NCI-H524 treated with DMSO at 0.1 percent for 48 hours (cell line): ENCODE measurements at regions not wholly inside any gene's neighbourhood (a gene's known extent, or its start where the extent isn't known, plus 50 kb on each side); places are given as distances from the start of the nearest gene placed in this dataset.

Experiments
- DNase-seq: peaks from one replicate; lab custom pipeline; 2025; lab: John Stamatoyannopoulos, UW

- DNase-seq, result no peak
Observed at GRCh38 chr2:217031445-217031844, 171.6 kb upstream of the TNP1 start.

DNA sequence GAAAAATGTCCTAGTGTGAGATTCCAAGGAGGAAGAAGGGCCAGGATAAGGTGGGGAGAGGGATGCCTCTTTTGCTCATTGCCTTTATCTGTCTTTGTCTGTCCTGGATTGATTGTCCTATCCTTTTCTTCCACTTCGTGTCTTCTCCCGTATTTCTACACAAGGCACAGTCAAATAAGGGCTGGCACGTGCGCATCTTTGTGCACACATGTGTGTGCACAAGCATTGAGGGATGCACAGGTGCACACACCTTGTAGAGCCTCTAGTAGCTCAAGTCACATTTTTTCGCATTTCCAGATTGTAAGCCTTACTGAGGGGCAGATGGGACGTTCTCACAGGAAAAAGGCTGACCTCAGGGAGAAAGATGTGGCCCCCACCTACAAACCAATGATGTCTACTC lies 170.2 kb upstream of the TNP1 start:
- DNase-seq, result no peak

GRCh38 chr2:217028128-217028527 lies 168.3 kb upstream of the TNP1 start:
- no peak for DNase-seq

GRCh38 chr2:217027414-217027813 lies 167.6 kb upstream of the TNP1 start:
- DNase-seq, result no peak

- no peak for DNase-seq
Observed at GRCh38 chr2:217026569-217026968, 166.7 kb upstream of the TNP1 start.

GRCh38 chr2:217026161-217026560 lies 166.3 kb upstream of the TNP1 start:
- no peak for DNase-seq

DNA sequence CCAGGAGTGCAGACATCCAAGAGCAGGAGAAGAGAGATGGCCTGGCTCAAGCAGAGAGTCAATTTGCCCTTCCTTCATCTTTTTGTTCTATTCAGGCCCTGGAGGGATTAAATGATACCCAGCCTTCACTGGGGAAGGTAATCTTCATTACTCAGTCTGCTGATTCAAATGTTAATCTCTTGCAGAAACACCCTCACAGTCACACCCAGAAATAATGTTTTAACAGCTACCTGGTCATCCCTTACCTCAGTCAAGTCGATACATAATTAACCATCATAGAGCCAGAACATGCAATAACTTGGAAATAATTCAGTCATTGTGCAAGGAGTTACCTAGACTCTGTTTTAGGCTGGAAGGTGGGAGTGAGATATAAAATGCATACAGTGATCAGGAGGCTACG lies 163.7 kb upstream of the TNP1 start:
- DNase-seq, result no peak

DNA sequence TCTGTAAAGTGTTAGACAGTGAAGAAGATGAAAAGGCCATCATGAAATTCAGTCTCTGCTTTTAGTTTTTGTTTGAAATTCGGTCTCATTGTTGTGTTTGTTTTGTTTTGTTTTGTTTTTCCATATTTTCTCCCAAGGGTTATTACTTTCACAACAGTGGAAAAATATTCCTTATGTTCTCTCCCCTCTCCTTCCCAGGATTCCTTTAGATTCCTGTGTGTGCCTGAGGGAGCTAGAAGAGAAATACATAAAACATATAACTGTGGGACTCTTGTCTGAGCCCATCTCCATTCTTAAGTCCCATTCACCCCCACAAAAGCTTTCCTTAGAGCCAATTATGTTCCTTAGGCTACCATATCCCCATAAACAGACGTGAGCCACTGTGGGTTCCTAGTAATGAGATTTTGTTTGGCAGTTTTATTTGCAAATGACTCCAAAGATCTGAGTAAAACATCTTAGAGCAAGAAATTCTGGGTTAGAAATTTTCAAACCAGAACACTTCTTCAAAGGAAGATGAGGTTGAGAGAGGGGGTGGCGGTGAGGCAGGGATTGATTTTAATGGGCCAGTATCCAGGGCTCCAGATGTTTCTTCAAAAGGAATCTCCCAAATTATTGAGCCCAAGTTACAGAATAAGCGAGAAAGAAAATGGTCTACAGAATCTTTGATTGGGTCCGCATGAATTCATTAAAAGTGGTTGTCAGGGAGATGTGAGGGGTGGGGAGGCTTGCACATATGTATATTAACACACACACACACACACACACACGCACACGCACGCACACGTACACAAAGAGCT lies 157.8 kb upstream of the TNP1 start:
- no peak for DNase-seq

- no peak for DNase-seq
Observed at GRCh38 chr2:217016796-217017419, 157.0 kb upstream of the TNP1 start.

GRCh38 chr2:217014328-217015105 lies 154.7 kb upstream of the TNP1 start:
- no peak for DNase-seq

DNA sequence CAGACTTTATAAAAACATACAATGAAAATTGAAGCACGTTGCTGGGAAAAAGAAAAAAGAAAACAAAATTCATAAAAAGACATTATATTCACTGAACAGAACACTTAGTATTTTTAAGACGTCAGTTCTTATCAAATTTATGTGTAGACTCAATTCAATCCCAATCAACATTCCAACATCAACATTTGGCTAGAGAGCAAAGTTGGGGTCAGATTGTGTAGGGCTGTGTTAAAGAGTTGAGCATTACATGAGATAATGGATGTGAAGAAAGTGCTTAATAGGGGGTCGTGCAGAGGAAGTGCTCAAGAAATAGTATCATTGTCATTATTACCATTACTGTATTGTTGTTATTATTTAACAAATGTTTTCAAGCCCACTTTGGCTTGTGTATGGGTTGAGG lies 154.1 kb upstream of the TNP1 start:
- DNase-seq, result no peak

- no peak for DNase-seq
Observed at GRCh38 chr2:217011576-217011975, 151.7 kb upstream of the TNP1 start.

GRCh38 chr2:217010173-217010572 lies 150.3 kb upstream of the TNP1 start:
- no peak for DNase-seq

GRCh38 chr2:217008794-217009193 lies 148.9 kb upstream of the TNP1 start:
- DNase-seq, result no peak

DNA sequence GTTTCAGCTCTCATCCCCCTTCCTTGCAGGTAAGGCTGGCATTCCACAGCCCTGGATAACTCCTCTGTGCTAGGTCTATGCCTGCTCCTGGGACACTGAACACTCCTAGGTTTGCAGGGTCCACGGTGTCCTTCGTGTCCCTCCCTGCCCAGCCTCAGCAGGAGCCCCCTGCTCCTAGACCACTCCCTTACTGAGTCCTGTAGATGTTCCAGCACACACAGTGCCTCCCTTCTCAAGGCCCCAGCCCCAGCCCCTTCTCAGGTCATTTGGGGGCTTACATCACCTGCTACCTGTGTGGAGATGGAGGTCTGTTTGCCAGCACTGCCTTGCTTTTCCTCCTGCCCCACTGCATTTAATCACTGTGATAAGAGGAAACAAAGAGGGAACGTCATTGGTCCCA lies 146.4 kb upstream of the TNP1 start:
- no peak for DNase-seq

GRCh38 chr2:217004656-217005055 lies 144.8 kb upstream of the TNP1 start:
- DNase-seq, result no peak

DNA sequence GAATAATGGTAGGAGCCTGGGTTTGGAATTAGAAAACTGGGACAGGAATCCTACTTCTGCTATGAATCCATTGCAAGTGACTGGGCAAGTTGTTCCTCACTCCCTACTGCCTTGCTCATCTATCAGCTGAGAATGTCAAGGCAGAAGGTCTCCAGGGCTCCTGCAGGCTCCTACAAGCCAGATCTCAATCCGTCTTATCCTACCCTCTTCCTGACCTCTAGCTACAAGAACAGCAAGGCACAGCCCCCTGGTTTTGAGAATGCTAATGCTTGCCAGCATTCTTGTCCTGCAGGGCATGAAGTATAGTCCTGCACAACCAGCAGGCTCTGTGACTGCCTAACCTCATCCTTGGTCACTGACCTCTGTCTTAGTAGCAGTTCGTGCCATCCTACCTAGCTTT lies 141.9 kb upstream of the TNP1 start:
- no peak for DNase-seq

- no peak for DNase-seq
Observed at GRCh38 chr2:217000406-217000805, 140.5 kb upstream of the TNP1 start.

DNA sequence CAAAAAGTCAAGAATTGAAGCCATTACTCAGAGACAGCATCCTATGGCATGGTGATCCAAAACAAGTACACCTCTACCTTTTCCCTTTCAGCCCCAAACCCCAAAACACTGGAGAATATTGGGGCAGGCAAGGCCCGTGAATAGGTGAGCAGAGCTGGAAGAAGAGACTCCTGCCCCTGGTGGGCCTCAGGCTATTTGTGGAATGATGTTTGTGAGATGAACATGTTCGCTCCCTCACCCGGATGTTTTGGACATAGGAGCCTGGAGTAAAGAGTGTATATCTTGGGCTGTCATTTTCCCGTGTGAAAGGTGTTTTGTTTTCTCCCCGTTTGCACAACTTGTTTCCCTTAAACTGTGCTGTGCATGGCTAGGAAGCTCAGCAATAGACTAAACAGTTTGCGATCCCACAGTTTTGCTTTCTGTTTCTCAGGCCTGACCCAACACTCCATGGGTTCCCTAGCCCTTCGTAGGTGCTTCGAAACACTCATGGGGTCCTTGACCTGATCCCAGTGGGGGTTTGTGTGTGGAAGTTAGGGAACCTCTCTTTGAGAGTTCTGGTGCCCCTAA lies 136.5 kb upstream of the TNP1 start:
- no peak for DNase-seq

DNA sequence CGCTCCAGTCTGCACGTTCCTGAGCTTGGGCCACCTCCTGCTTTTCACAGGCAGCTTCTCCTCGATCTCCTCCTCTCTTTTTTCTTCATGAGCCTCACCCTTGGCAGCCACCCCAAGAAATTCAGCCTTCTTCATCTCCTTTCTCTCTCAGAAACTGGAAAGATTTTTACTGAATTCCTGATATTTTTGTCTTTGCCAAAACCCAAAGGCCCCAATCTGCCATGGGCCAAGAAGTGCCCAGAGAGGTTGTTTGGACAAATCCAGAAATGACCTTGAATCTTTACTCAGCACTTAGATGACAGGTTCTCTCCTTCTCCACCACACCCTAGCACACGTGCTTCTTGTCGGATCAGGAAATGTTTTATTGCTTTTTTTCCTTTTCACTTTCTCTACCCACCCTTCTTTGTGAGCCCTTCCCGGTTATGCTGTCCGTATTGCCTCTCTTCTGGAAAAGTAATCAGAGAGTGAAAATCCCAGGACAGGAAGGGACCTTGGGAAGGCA lies 134.5 kb upstream of the TNP1 start:
- DNase-seq, result no peak

- DNase-seq, result no peak
Observed at GRCh38 chr2:216992056-216992675, 132.3 kb upstream of the TNP1 start.

- DNase-seq, result no peak
Observed at GRCh38 chr2:216991563-216991962, 131.7 kb upstream of the TNP1 start.
